Body of pancreas (tissue), 4 donors: ENCODE measurements at regions not wholly inside any gene's neighbourhood (a gene's known extent, or its start where the extent isn't known, plus 50 kb on each side); places are given as distances from the start of the nearest gene placed in this dataset.

Experiments
- CTCF ChIP-seq, 7 experiments: fragments of 450-650 bp in 4 of 7; fragments of 200-600 bp in 3 of 7; sonication (generic) in 3 of 7; IDR thresholded peaks; one replicate each; pipeline ENCODE4 v1.5.1; 2016 to 2019; ENCODE audit warnings: antibody characterized with exemption in 7 of 7
- POLR2A ChIP-seq, 3 donors: fragments of 450-650 bp; IDR thresholded peaks; one replicate each; pipeline ENCODE4 v1.6.1; 2016; ENCODE audit warnings: antibody characterized with exemption in 3 of 3, mild to moderate bottlenecking in 2 of 3

GRCh38 chr15:39128746-39129145 is 452.1 kb upstream of the THBS1 start:
- no peak for TF ChIP-seq POLR2A (IDR thresholded peaks at IDR 0.05)
- no peak for TF ChIP-seq CTCF (IDR thresholded peaks at IDR 0.05)
